ENCODE measurements at regions not wholly inside any gene's neighbourhood (a gene's known extent, or its start where the extent isn't known, plus 50 kb on each side); places are given as distances from the start of the nearest gene placed in this dataset.

DNA sequence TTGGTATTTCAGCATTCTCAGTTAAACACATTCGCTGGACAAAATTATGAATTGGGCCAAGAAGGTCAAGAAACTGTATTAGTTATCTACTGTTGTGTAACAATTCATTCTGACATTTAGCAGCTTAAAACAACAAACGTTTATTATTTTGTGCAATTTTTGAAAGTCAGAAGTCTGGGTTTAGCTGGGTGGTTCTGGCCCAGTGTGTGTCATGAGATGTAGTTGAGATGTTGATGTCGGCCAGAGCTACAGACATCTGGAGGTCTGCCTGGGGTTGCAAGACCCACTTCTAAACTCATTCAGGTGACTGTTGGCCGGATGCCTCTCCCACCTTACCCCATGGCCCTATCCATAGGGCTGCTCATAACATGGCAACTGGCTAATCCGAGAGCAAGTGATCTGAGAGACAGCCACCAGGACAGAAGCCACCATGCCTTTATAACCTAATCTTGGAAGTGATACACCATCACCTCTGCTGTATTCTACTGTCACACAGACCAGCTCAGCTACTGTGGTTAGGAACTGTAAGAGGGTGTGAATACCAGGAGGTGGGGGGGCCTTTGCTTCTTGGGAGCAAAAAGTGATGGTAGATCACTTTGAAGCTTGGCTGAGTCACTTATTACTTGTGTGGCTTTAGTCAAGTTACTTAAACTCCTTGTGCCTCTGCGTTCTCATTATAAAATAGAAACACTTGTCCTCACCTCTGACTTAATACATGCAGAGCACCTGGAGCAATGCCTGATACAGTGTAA is 217.0 kb upstream of the MYLIP start:
- H3K27ac ChIP-seq (ENCODE audit: low read depth, low read length), result no peak overlapping the region
- intact Hi-C loops (cut with micrococcal nuclease), result no loop called here
- H3K4me3 ChIP-seq (replicated peaks in 1 of 2; ENCODE audit: low read depth in 1 of 2, low read length in 2 of 2), result no peak overlapping the region
- DNase-seq (ENCODE audit: low read depth, low spot score) (no peak), ATAC-seq (no peak)
- no peaks in the 10 kb centered on the region for H4K20me1 ChIP-seq (ENCODE audit: insufficient read depth)
- ChIA-PET POLR2A (no interaction called here), CTCF (no interaction called here), RAD21 (ENCODE audit: low non-redundant PET in 1 of 2, low total read pairs in 2 of 2, uncharacterized antibody in 2 of 2, unreplicated experiment in 2 of 2) (no interaction called here)
- H2AFZ ChIP-seq (ENCODE audit: low read depth, low read length, poor library complexity, severe bottlenecking), result no peak overlapping the region
- H3K9ac ChIP-seq (ENCODE audit: low read length), result no peak overlapping the region
- no peaks in the 10 kb centered on the region for H3K79me2 ChIP-seq (ENCODE audit: insufficient read depth, low read length)
- no peak for TF ChIP-seq JUND (IDR thresholded peaks at IDR 0.05)
- TF ChIP-seq ELF1 (IDR thresholded peaks at IDR 0.05; ENCODE audit: borderline replicate concordance, low read depth), result no peak
- no peak for TF ChIP-seq SIN3A (IDR thresholded peaks at IDR 0.05; ENCODE audit: low read depth)
- TF ChIP-seq, protein P1, sequence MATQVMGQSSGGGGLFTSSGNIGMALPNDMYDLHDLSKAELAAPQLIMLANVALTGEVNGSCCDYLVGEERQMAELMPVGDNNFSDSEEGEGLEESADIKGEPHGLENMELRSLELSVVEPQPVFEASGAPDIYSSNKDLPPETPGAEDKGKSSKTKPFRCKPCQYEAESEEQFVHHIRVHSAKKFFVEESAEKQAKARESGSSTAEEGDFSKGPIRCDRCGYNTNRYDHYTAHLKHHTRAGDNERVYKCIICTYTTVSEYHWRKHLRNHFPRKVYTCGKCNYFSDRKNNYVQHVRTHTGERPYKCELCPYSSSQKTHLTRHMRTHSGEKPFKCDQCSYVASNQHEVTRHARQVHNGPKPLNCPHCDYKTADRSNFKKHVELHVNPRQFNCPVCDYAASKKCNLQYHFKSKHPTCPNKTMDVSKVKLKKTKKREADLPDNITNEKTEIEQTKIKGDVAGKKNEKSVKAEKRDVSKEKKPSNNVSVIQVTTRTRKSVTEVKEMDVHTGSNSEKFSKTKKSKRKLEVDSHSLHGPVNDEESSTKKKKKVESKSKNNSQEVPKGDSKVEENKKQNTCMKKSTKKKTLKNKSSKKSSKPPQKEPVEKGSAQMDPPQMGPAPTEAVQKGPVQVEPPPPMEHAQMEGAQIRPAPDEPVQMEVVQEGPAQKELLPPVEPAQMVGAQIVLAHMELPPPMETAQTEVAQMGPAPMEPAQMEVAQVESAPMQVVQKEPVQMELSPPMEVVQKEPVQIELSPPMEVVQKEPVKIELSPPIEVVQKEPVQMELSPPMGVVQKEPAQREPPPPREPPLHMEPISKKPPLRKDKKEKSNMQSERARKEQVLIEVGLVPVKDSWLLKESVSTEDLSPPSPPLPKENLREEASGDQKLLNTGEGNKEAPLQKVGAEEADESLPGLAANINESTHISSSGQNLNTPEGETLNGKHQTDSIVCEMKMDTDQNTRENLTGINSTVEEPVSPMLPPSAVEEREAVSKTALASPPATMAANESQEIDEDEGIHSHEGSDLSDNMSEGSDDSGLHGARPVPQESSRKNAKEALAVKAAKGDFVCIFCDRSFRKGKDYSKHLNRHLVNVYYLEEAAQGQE (IDR thresholded peaks at IDR 0.05; ENCODE audit: low read depth), result no peak
- no peak for TF ChIP-seq SP1 (IDR thresholded peaks at IDR 0.05; ENCODE audit: low read depth)
- TF ChIP-seq POLR2AphosphoS5 (IDR thresholded peaks at IDR 0.05; ENCODE audit: low read depth, low read length), result no peak
- TF ChIP-seq MAX (IDR thresholded peaks at IDR 0.05), result no peak
- no peak for TF ChIP-seq CTCF (IDR thresholded peaks at IDR 0.05 in 2 of 3, conservative IDR thresholded peaks at IDR 0.05 in 1 of 3; ENCODE audit: borderline replicate concordance in 1 of 3, insufficient read depth in 1 of 3, low read depth in 2 of 3, low read length in 2 of 3)
- TF ChIP-seq YY1 (IDR thresholded peaks at IDR 0.05; ENCODE audit: extremely low read depth, insufficient replicate concordance, low read depth, low read length), result no peak
- no peak for TF ChIP-seq CEBPB (IDR thresholded peaks at IDR 0.05; ENCODE audit: low read depth)
- no TSS peak for BruUV-seq (replicated peaks)
- no peaks in the 10 kb centered on the region for H3K36me3 ChIP-seq (ENCODE audit: control insufficient read depth in 1 of 2, insufficient read depth in 2 of 2, low read length in 2 of 2)
- no peaks in the 10 kb centered on the region for H3K9me2 ChIP-seq (ENCODE audit: insufficient read depth)
- H3K4me2 ChIP-seq (ENCODE audit: low read length), result no peak overlapping the region
- no peaks in the 10 kb centered on the region for H3K9me3 ChIP-seq (ENCODE audit: control insufficient read depth in 1 of 2, insufficient read depth in 1 of 2, low read depth in 1 of 2, low read length in 2 of 2)
- H3K4me1 ChIP-seq (ENCODE audit: control insufficient read depth in 1 of 2, insufficient read depth in 2 of 2, low read length in 2 of 2), result no peaks in the 10 kb centered on the region
- H3K27me3 ChIP-seq (ENCODE audit: insufficient read depth, low read length), result no peaks in the 10 kb centered on the region
